PC-9 (cell line): ENCODE measurements at regions not wholly inside any gene's neighbourhood (a gene's known extent, or its start where the extent isn't known, plus 50 kb on each side); places are given as distances from the start of the nearest gene placed in this dataset.

Source experiments
- CTCF ChIP-seq: fragments of 200-600 bp; sonication (generic); conservative IDR thresholded peaks from 2 replicates; pipeline ENCODE4 v1.6.1; 2017; ENCODE audit warnings: mixed run types, antibody characterized with exemption, mild to moderate bottlenecking, moderate library complexity
- EZH2 ChIP-seq: fragments of 200-600 bp; sonication (generic); IDR thresholded peaks from 2 replicates; pipeline ENCODE4 v1.8.0; 2017; ENCODE audit warnings: antibody characterized with exemption, low read depth

GRCh38 chr20:60687213-60687612 lies 564.8 kb upstream of the CDH4 start:
- TF ChIP-seq CTCF = no peak
- no peak for TF ChIP-seq EZH2
